ENCODE measurements at regions not wholly inside any gene's neighbourhood (a gene's known extent, or its start where the extent isn't known, plus 50 kb on each side); places are given as distances from the start of the nearest gene placed in this dataset.
A peak's percentile ranks its signal among the peaks of the same experiment; 100 is the strongest.

GRCh38 chr20:60206259-60206658, 248.0 kb downstream of the CDH26 start:
- ChIA-PET POLR2A (ENCODE audit: unreplicated experiment) (interaction anchor here (0.6 kb wide), 1 partner anchor 803 kb away, joined by 6 read pairs; no protein-coding TSS in a partner anchor), CTCF (no interaction called here)
- DNase-seq (peak; percentile 53), ATAC-seq (peak; percentile 43; the same call in 1 of the 2 replicates)
- Histone ChIP-seq H3K9me3 (ENCODE audit: low read length) (no peaks in the 10 kb centered on the region), H3K36me3 (ENCODE audit: low read depth, low read length) (no peaks in the 10 kb centered on the region), H3K27ac (ENCODE audit: low read length) (no peak overlapping the region), H4K20me1 (ENCODE audit: low read length) (no peaks in the 10 kb centered on the region), H3K9me2 (replicated peaks; ENCODE audit: low read length) (no peaks in the 10 kb centered on the region), H3K9ac (ENCODE audit: low read length) (no peak overlapping the region), H3F3A (ENCODE audit: low read length, unreplicated experiment) (no peaks in the 10 kb centered on the region), H3K4me1 (ENCODE audit: insufficient read depth, low read length) (no peaks in the 10 kb centered on the region), H3K79me2 (ENCODE audit: low read length) (no peaks in the 10 kb centered on the region), H3K4me3 (ENCODE audit: low read length) (no peak overlapping the region), H3K4me2 (ENCODE audit: low read length) (no peak overlapping the region), H3K27me3 (ENCODE audit: low read length) (peaks cover 67% of the 10 kb centered on the region), H2AFZ (ENCODE audit: low read length) (no peak overlapping the region)
- no TSS peak for BruUV-seq (replicated peaks)
- TF ChIP-seq CTCF (conservative IDR thresholded peaks at IDR 0.05; ENCODE audit: low read depth, low read length) (peak; percentile 58), EZH2 (IDR thresholded peaks at IDR 0.05; ENCODE audit: low read length, unreplicated experiment) (no peak)
- intact Hi-C loops (cut with micrococcal nuclease): no loop called here

- ChIA-PET POLR2A (ENCODE audit: unreplicated experiment) (no interaction called here), CTCF (no interaction called here)
- Histone ChIP-seq H3K4me2 (ENCODE audit: low read length) (no peak overlapping the region), H4K20me1 (ENCODE audit: low read length) (no peaks in the 10 kb centered on the region), H3K9me3 (ENCODE audit: low read length) (no peaks in the 10 kb centered on the region), H3K9ac (ENCODE audit: low read length) (no peak overlapping the region), H2AFZ (ENCODE audit: low read length) (no peak overlapping the region), H3K4me1 (ENCODE audit: insufficient read depth, low read length) (no peaks in the 10 kb centered on the region), H3K36me3 (ENCODE audit: low read depth, low read length) (no peaks in the 10 kb centered on the region), H3K9me2 (replicated peaks; ENCODE audit: low read length) (no peaks in the 10 kb centered on the region), H3K4me3 (ENCODE audit: low read length) (no peak overlapping the region), H3K27me3 (ENCODE audit: low read length) (peaks cover 44% of the 10 kb centered on the region), H3K27ac (ENCODE audit: low read length) (no peak overlapping the region), H3F3A (ENCODE audit: low read length, unreplicated experiment) (no peaks in the 10 kb centered on the region), H3K79me2 (ENCODE audit: low read length) (no peaks in the 10 kb centered on the region)
- no TSS peak for BruUV-seq (replicated peaks)
- intact Hi-C loops (cut with micrococcal nuclease): no loop called here
- no peak for TF ChIP-seq CTCF (conservative IDR thresholded peaks at IDR 0.05; ENCODE audit: low read depth, low read length)
- no peak for TF ChIP-seq EZH2 (IDR thresholded peaks at IDR 0.05; ENCODE audit: low read length, unreplicated experiment)
- TF ChIP-seq EZH2phosphoT487 (IDR thresholded peaks at IDR 0.05; ENCODE audit: borderline replicate concordance, low read length): no peak
- DNase-seq: no peak
- ATAC-seq: no peak
Measured at GRCh38 chr20:60209048-60209447, 250.8 kb downstream of the CDH26 start.

GRCh38 chr20:60210779-60211617, 252.8 kb downstream of the CDH26 start:
- no peak overlapping the region for H3K9ac ChIP-seq (ENCODE audit: low read length)
- H4K20me1 ChIP-seq (ENCODE audit: low read length): no peaks in the 10 kb centered on the region
- ATAC-seq: peak; percentile 93
- intact Hi-C loops (cut with micrococcal nuclease): loop anchor here (5.0 kb wide), 1 partner anchor 1686 kb away; no protein-coding TSS in a partner anchor
- no TSS peak for BruUV-seq (replicated peaks)
- DNase-seq: peak; percentile 68
- H3K9me2 ChIP-seq (replicated peaks; ENCODE audit: low read length): no peaks in the 10 kb centered on the region
- H3F3A ChIP-seq (ENCODE audit: low read length, unreplicated experiment): no peaks in the 10 kb centered on the region
- no peak overlapping the region for H3K27ac ChIP-seq (ENCODE audit: low read length)
- no peak overlapping the region for H3K4me3 ChIP-seq (ENCODE audit: low read length)
- no peaks in the 10 kb centered on the region for H3K79me2 ChIP-seq (ENCODE audit: low read length)
- TF ChIP-seq CTCF (conservative IDR thresholded peaks at IDR 0.05; ENCODE audit: low read depth, low read length) (peak; percentile 90), EZH2 (IDR thresholded peaks at IDR 0.05; ENCODE audit: low read length, unreplicated experiment) (no peak)
- no peaks in the 10 kb centered on the region for H3K9me3 ChIP-seq (ENCODE audit: low read length)
- ChIA-PET POLR2A (ENCODE audit: unreplicated experiment) (no interaction called here), CTCF (no interaction called here)
- H3K4me2 ChIP-seq (ENCODE audit: low read length): peak overlapping the region; percentile 30; the same call in 1 of the 2 replicates
- peaks cover 55% of the 10 kb centered on the region for H3K27me3 ChIP-seq (ENCODE audit: low read length)
- H3K36me3 ChIP-seq (ENCODE audit: low read depth, low read length): no peaks in the 10 kb centered on the region
- H2AFZ ChIP-seq (ENCODE audit: low read length): no peak overlapping the region
- H3K4me1 ChIP-seq (ENCODE audit: insufficient read depth, low read length): no peaks in the 10 kb centered on the region
